HEK293 (cell line): ENCODE measurements at regions not wholly inside any gene's neighbourhood (a gene's known extent, or its start where the extent isn't known, plus 50 kb on each side); places are given as distances from the start of the nearest gene placed in this dataset.

Source experiments
- CTCF ChIA-PET: fragments of 350-600 bp; formaldehyde crosslinking; extraction: SDS; loops from one replicate; lab custom pipeline; 2021; ENCODE audit warnings: antibody characterized with exemption; lab: Yijun Ruan, JAX
- POLR2A ChIA-PET: fragments of 300-600 bp; formaldehyde crosslinking; extraction: SDS; loops from one replicate; lab custom pipeline; 2020; ENCODE audit warnings: antibody characterized with exemption, inconsistent platforms; lab: Yijun Ruan, JAX
- H3K27ac ChIP-seq: fragments of 200-500 bp; sonication (Bioruptor generic); 2 replicates; pipeline ENCODE4 v1.5.1; 2014; ENCODE audit warnings: low read depth, low read length, control low read depth, inconsistent platforms; ENCODE audit errors: extremely low read depth
- H3K36me3 ChIP-seq, 2 experiments: fragments of 200-500 bp in 1 of 2; sonication (Bioruptor generic) in 1 of 2; 1 replicate in 1 of 2; 2 replicates in 1 of 2; pipeline ENCODE4 v1.5.1; 2014 to 2017; ENCODE audit warnings: inconsistent platforms in 2 of 2, low read length in 2 of 2; ENCODE audit not compliant: control insufficient read depth in 2 of 2, insufficient read depth in 1 of 2
- H3K4me1 ChIP-seq: fragments of 200-500 bp; sonication (Bioruptor generic); 2 replicates; pipeline ENCODE4 v1.5.1; 2014; ENCODE audit warnings: mild to moderate bottlenecking, low read length, inconsistent platforms; ENCODE audit not compliant: control insufficient read depth, insufficient read depth
- H3K4me3 ChIP-seq: 2 replicates; pipeline ENCODE4 v1.5.1; 2011; ENCODE audit warnings: low read depth, mild to moderate bottlenecking, control low read depth, low read length, moderate library complexity
- H3K9me3 ChIP-seq: fragments of 200-500 bp; sonication (Bioruptor generic); 2 replicates; pipeline ENCODE4 v1.5.1; 2014; ENCODE audit warnings: low read depth, low read length, inconsistent platforms; ENCODE audit not compliant: control insufficient read depth, insufficient read depth
- BCL6B ChIP-seq: fragments of 450-650 bp; formaldehyde crosslinking; IDR thresholded peaks from 2 replicates; pipeline ENCODE4 v1.5.1; 2017; ENCODE audit warnings: missing biosample characterization, missing genetic modification characterization
- HOXA7 ChIP-seq: sonication (generic); formaldehyde crosslinking; IDR thresholded peaks from 2 replicates; pipeline ENCODE4 v1.8.1; 2022; ENCODE audit warnings: missing genetic modification reagents, borderline replicate concordance
- MZF1 ChIP-seq: fragments of 450-650 bp; formaldehyde crosslinking; IDR thresholded peaks from 2 replicates; pipeline ENCODE4 v1.5.1; 2017; ENCODE audit warnings: missing biosample characterization, missing genetic modification characterization, borderline replicate concordance
- RBAK ChIP-seq: fragments of 450-650 bp; formaldehyde crosslinking; IDR thresholded peaks from 2 replicates; pipeline ENCODE4 v1.5.1; 2016; ENCODE audit warnings: missing biosample characterization, missing genetic modification characterization
- SCRT2 ChIP-seq: fragments of 450-650 bp; formaldehyde crosslinking; IDR thresholded peaks from 2 replicates; pipeline ENCODE4 v1.5.1; 2016; ENCODE audit warnings: missing biosample characterization, missing genetic modification characterization
- YY1 ChIP-seq: fragments of 450-650 bp; formaldehyde crosslinking; IDR thresholded peaks from 2 replicates; pipeline ENCODE4 v1.5.1; 2018; ENCODE audit warnings: missing biosample characterization, missing genetic modification characterization
- ZBTB10 ChIP-seq: fragments of 450-650 bp; formaldehyde crosslinking; IDR thresholded peaks from 2 replicates; pipeline ENCODE4 v1.5.1; 2016; ENCODE audit warnings: missing biosample characterization, missing genetic modification characterization
- ZFHX2 ChIP-seq: fragments of 450-650 bp; formaldehyde crosslinking; conservative IDR thresholded peaks from 2 replicates; pipeline ENCODE4 v1.5.1; 2016; ENCODE audit warnings: missing biosample characterization, missing genetic modification characterization
- ZNF114 ChIP-seq: fragments of 450-650 bp; formaldehyde crosslinking; IDR thresholded peaks from 2 replicates; pipeline ENCODE4 v1.5.0; 2017; ENCODE audit warnings: missing biosample characterization, missing genetic modification characterization
- ZNF266 ChIP-seq: fragments of 450-650 bp; formaldehyde crosslinking; IDR thresholded peaks from 2 replicates; pipeline ENCODE4 v1.5.1; 2016; ENCODE audit warnings: missing biosample characterization, missing genetic modification characterization, low read depth
- ZNF398 ChIP-seq: fragments of 450-650 bp; formaldehyde crosslinking; IDR thresholded peaks from 2 replicates; pipeline ENCODE4 v1.5.1; 2017; ENCODE audit warnings: missing biosample characterization, missing genetic modification characterization
- ZNF433 ChIP-seq: fragments of 450-650 bp; formaldehyde crosslinking; IDR thresholded peaks from 2 replicates; pipeline ENCODE4 v1.5.1; 2016; ENCODE audit warnings: missing biosample characterization, missing genetic modification characterization, low read depth
- ZNF449 ChIP-seq: fragments of 450-650 bp; formaldehyde crosslinking; IDR thresholded peaks from 2 replicates; pipeline ENCODE4 v1.5.1; 2017; ENCODE audit warnings: missing biosample characterization, mild to moderate bottlenecking, missing genetic modification characterization, moderate library complexity
- ZNF529 ChIP-seq: fragments of 450-650 bp; formaldehyde crosslinking; IDR thresholded peaks from 2 replicates; pipeline ENCODE4 v1.5.1; 2017; ENCODE audit warnings: missing genetic modification characterization, missing biosample characterization; ENCODE audit not compliant: insufficient replicate concordance
- ZNF660 ChIP-seq: fragments of 450-650 bp; IDR thresholded peaks from 2 replicates; pipeline ENCODE4 v1.5.1; 2018; ENCODE audit warnings: missing biosample characterization, mild to moderate bottlenecking, missing genetic modification characterization
- ZNF692 ChIP-seq: fragments of 450-650 bp; formaldehyde crosslinking; IDR thresholded peaks from 2 replicates; pipeline ENCODE4 v1.5.1; 2016; ENCODE audit warnings: missing biosample characterization, missing genetic modification characterization
- ZNF843 ChIP-seq: fragments of 450-650 bp; formaldehyde crosslinking; IDR thresholded peaks from 2 replicates; pipeline ENCODE4 v1.5.1; 2016; ENCODE audit warnings: missing biosample characterization, missing genetic modification characterization
- TF ChIP-seq, protein P1 (sequence below): fragments of 450-650 bp; formaldehyde crosslinking; IDR thresholded peaks from 2 replicates; pipeline ENCODE4 v1.5.1; 2016; ENCODE audit warnings: missing biosample characterization, missing genetic modification characterization

DNA sequence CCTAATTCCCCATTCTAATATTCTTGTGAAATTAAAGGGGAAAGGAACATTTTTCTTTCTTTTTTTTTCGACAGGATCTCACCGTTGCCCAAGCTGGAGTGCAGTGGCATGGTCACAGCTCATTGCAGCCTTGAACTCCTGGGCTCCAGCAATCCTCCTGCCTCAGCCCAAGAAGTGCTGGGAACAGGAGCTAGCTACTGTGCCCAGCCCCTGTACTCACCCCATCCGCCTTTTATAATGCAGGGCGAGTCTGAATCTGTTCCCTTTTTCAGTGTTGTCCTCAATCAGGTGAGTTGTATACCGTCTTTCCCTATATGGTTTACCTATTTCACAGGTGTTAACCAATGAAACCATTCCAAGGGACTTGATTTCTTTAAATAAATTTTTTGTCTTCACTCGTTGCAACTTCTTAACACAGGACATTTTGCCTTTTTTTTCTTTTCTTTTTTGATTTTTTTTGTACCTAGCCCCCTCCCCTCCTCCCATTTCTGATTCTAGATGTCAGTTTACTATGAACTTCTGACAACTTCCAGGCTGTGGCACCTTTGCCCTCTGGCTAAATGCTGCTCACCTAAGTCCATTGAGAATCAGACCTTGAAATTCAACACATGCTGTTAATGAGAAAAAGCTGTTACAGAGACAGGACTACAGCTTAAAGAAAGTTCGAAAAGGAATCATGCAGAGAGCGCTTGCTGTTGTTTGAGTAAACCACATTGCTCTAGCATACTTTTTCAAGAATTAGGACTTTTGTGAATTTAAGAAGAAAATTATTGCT is 562.1 kb upstream of the KLF12 start:
- Histone ChIP-seq H3K9me3 (no peaks in the 10 kb centered on the region), H3K4me3 (no peak overlapping the region), H3K27ac (no peak overlapping the region), H3K36me3 (no peaks in the 10 kb centered on the region), H3K4me1 (no peaks in the 10 kb centered on the region)
- ChIA-PET POLR2A (no interaction called here), CTCF (no interaction called here)
- TF ChIP-seq ZNF398 (tag by site-specific recombination) (no peak), MZF1 (tag by site-specific recombination) (no peak), BCL6B (tag by site-specific recombination) (no peak)

DNA sequence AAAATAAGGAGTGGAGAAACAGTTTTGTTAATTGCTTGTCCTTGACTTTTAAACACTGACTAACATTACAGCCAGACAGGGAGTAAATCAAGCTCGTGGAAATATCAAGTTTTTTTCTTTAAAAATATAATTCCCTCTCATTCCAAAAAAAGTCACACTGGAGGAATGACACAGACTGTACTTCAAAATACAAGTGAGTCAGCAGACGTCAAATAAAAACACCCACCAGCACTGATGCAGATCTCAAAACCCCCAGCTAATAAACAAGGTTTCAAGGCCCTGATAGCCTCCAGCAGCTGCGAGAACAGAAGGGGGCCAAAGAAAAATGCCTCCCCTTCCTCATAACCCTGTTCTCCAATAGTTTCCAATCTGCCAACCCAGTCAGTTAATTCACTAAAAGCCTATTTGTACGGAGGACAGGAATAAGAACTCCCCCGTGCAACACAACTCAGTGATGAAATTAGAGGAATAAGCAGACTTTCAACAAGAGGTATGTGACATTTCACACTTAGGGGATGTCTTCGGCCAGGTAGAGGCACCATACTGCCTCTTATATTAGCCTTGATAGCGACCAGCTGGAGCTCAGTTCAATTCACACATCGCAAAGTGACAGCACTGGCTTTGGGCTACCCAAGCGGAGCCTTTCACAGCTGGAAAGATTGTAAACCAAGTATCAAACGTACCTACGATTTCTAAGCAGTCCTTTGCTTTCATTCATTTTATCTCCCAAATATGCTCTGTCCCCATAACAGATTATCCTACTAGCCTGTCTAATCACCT is 561.0 kb upstream of the KLF12 start:
- CTCF ChIA-PET: interaction anchor here (0.6 kb wide), 1 partner anchor 411 kb away, joined by 3 read pairs; no protein-coding TSS in a partner anchor
- Histone ChIP-seq H3K4me3 (no peak overlapping the region), H3K36me3 (no peaks in the 10 kb centered on the region), H3K4me1 (no peaks in the 10 kb centered on the region), H3K9me3 (no peaks in the 10 kb centered on the region), H3K27ac (no peak overlapping the region)
- POLR2A ChIA-PET: no interaction called here
- TF ChIP-seq ZNF660 (tag by site-specific recombination) (no peak), ZNF692 (tag by site-specific recombination) (no peak), ZBTB10 (tag by site-specific recombination) (no peak), HOXA7 (CRISPR knock-in tag) (no peak), ZFHX2 (tag by site-specific recombination) (no peak), ZNF843 (tag by site-specific recombination) (no peak), ZNF433 (tag by site-specific recombination) (no peak), RBAK (tag by site-specific recombination) (no peak), YY1 (no peak), ZNF449 (tag by site-specific recombination) (no peak), SCRT2 (tag by site-specific recombination) (no peak), ZNF266 (tag by site-specific recombination) (no peak), ZNF529 (tag by site-specific recombination) (no peak), ZNF114 (tag by site-specific recombination) (no peak)
- TF ChIP-seq, protein P1, sequence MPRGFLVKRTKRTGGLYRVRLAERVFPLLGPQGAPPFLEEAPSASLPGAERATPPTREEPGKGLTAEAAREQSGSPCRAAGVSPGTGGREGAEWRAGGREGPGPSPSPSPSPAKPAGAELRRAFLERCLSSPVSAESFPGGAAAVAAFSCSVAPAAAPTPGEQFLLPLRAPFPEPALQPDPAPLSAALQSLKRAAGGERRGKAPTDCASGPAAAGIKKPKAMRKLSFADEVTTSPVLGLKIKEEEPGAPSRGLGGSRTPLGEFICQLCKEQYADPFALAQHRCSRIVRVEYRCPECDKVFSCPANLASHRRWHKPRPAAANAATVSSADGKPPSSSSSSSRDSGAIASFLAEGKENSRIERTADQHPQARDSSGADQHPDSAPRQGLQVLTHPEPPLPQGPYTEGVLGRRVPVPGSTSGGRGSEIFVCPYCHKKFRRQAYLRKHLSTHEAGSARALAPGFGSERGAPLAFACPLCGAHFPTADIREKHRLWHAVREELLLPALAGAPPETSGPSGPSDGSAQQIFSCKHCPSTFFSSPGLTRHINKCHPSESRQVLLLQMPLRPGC: no peak
